ENCODE measurements at regions not wholly inside any gene's neighbourhood (a gene's known extent, or its start where the extent isn't known, plus 50 kb on each side); places are given as distances from the start of the nearest gene placed in this dataset.

DNA sequence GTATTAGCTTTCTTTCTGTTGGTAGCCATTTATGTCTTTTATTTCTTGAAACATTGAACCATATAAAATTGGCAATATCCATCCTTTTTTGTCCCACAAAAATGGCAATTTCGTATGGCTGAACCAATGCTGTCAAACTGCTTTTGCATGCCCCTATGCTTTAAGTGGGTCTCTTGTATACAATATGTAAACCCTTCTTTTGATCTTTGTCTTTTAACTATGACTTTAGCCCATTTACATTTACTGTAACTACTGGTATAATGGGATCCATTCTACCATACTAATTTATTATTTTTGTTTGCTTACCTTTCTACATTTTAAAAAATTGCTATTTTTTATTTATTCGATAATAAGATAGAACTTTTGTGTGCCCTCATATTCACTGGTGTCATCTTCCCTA lies 93.4 kb downstream of the TENT4A start:
- DNase-seq, result no peak

DNA sequence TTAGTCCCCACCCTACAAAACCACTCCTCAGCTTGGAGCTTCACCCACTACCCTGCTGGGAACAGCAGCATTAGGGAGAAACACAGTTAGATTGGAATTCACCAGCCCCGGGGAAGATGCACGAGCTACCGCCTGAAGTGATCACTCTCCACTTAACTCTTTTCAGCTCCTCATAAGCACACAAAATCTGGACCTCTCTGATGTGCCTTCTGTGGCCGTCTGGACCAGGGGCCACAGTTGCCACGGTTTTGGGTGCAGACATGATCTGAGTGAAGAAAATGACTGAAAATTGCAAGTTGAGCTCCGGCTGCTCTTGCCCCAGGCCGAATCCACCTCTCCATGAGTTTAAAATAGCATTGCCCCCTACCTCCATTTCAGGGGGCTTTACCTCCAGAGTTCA lies 95.2 kb downstream of the TENT4A start:
- DNase-seq, result no peak

GRCh38 chr5:6810641-6811405 lies 97.6 kb downstream of the TENT4A start:
- no peak for DNase-seq

GRCh38 chr5:6812091-6812490 lies 98.9 kb downstream of the TENT4A start:
- DNase-seq, result no peak

DNA sequence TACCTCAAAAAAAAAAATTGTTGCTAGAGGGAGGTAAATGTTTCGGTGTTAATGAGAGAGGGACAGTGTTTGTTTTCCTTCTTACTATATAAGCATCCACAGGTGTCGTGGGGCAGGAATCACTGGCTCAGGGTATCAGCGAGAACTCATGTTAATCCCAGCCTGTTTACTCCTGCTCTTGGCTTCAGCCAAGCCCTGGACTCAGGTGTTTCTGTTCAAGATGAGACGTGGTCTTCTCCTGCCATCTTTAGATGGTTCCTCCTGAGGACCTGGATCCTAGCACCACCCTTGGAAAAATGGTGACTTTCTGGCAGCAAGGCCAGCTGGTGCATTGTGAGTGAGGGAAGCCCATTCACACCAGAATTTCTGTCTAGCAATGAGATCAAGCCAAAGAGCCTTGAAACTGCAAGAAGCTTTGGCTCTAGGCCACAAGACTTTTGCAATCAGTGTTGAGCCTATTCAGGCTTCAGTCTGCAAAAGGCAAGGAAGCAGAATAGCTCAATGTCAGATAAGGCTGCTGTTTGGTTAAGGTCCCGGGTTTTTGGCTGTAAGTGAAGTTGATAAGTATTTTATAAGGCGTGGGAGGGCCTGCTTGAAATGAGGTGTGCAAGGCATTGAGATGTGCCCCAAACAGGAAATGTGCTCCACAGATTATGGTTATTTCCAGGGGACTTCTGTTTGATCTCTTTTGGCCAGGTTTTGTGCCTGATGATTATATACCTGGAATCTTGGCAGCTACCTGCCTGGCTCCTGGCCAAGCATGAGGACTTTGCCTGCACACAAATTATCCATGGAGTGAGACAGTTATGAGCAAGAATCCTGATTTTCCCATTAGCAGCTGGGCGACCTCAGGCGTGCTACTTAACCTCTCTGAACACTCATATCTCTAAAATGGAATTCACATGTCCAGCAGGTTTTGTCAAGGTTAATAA lies 99.8 kb downstream of the TENT4A start:
- peak; percentile 92 for DNase-seq

DNA sequence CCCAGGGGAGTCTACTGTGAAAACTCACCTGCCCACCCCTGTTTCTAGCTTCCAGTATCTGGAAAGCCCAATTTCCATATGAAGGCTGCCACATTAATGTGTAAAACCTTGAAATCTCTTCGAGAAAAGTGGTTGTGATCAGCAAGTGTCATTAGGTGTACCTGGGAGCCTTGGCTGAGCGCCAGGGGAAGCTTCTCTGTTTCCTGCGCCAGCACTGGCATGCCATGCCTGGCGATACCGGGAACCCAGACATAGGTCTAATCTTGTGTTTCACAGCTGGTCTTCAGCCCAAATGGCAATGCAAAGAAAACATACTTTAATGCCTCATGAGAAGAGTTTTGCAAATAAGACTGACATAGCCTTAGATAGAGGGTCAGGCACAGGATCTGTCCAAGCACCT lies 101.6 kb downstream of the TENT4A start:
- DNase-seq, result peak; percentile 70

GRCh38 chr5:6818594-6819511 lies 105.6 kb downstream of the TENT4A start:
- DNase-seq, result peak; percentile 64

DNA sequence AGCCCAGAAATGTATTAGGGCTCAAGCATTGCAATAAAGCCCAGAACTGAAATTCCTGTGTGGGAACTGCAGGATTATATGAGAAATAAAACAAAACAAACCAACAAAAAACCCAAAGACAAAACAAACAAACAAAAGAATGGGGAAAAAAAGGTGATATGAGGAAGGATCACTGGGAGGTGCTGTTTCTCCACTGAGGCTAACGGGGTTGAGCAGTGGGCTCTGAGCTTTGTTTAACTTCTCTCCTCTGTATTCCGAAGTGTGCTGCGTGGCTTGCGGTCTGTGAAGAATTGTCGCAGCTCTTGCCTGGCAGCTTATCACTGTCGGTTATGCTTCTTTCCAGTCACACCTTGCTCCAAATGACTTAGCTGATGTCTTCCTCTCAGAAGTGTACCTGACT lies 106.3 kb downstream of the TENT4A start:
- DNase-seq, result peak; percentile 57

DNA sequence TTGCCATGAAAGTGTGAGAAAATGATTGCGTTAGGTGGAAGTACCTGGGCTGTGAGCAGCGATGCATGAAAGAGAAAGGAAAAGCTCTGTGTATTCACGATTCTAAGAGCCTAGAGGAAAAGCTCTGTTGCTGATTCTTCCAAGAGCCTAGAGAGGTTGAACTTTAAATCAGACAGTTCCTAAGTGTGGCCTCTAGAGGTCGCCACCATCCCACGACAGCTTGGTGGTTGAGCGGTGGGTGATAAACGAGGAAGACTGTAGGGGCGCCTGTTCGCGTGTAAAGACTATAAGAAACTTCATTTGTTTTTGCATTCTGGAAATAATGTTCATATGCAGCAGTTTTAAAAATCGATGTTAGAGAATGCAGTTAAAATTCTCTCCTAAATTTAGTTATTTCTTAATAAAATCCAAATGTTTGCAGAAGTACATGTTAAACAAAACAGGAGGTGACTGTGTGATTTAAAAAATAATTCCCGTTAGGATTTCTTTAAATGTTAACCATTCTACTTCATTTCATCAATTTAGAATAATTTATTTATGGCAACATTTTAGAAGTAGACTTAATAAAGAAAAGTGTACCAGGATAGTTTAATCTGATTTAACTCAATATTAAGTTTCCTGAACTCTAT lies 107.7 kb downstream of the TENT4A start:
- DNase-seq, result peak; percentile 84

GRCh38 chr5:6822068-6822467 lies 108.8 kb downstream of the TENT4A start:
- peak; percentile 7 for DNase-seq

- DNase-seq, result peak; percentile 54
Observed at GRCh38 chr5:6822556-6823343, 109.5 kb downstream of the TENT4A start.

DNA sequence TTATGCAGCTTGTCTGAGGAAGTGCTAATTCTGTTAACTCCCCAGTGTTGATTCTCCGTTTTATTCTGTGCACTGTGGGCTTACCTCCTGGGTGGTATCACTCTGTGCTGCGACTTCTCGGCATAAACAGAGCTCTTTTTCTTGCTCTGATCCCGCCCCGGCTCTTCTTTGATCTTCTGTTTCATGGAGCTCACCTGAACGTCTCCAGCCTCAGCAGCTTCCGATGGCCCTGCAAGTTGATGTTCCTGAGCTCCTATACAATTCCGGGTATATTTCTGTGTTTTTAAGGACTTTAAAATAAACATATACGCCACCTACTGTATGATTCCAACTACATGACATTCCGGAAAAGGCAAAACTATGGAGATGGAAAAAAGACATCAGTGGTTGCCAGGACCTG lies 110.8 kb downstream of the TENT4A start:
- DNase-seq, result no peak

GRCh38 chr5:6825678-6826244 lies 112.5 kb downstream of the TENT4A start:
- no peak for DNase-seq

- no peak for DNase-seq
Observed at GRCh38 chr5:6826756-6827155, 113.5 kb downstream of the TENT4A start.

GRCh38 chr5:6827526-6828219 lies 114.4 kb downstream of the TENT4A start:
- peak; percentile 45 for DNase-seq

- DNase-seq, result peak; percentile 6
Observed at GRCh38 chr5:6829150-6829784, 116.0 kb downstream of the TENT4A start.

DNA sequence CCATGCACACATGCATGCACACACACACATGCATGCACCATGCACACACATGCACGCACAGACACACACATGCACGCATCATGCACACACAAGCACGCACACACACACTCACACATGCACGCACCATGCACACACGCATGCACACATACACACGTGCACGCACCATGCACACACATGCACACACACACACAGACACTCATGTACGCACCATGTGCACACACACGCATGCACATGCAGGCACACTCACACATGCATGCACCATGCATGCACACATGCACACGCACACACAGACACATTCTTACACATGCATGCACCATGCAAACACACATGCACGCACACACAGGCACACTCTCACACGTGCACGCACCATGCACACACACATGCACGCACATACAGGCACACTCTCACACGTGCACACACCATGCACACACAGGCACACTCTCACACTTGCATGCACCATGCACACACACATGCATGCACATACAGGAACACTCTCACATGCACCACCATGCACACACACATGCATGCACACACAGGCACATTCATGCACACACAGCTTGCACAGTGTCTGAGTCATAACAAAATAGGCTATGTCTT lies 117.5 kb downstream of the TENT4A start:
- DNase-seq, result no peak

DNA sequence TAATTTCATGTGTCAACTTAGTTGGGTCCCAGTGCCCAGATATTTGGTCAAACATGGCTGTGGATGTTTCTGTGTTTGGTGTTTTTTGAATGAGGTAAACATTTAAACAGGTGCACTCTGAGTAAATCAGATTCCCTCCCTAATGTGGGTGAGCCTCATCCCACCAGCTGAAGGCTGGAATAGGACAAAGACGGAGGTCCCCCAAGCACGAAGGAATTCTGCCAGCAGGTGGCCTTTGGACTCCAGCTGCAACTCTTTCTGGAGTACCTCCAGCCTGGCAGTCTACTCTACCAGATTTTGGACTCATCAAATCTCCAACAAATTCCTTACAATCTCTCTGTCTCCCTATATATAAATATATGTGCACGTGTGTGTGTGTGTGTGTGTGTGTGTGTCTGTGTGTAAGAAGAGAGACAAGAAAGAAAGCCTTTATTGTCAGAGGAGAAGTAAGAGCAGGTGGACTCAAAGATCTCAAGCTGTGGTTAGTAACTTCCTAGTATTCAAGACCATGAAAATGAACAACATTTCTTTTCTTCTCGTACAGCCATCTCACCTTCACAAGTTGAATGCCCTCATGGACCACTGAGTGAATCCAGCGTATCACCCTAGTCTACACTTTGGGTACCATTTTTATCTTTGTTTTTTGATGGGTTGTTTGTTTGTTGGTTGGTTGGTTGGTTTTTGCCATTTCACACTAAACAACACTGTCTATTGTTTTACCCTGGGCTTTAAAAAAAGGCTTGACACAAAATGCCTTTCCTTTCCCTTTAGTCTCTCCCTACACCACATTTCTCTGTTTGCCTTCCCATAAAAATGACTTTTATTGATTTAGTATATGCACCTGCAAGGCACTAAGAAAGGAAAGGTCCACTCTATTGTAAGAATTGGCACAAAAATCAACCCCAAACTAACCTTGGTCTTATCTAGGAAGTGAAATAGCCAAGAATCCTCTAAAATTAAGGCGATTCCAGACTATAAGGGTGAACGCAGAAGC lies 118.7 kb downstream of the TENT4A start:
- DNase-seq, result peak; percentile 12

Measured in NCI-H69 (cell line).